NCI-H82 treated with DMSO at 0.1 percent for 48 hours (cell line): ENCODE measurements at regions not wholly inside any gene's neighbourhood (a gene's known extent, or its start where the extent isn't known, plus 50 kb on each side); places are given as distances from the start of the nearest gene placed in this dataset.

ENCODE experiments used
- DNase-seq: peaks from one replicate; lab custom pipeline; 2025; ENCODE audit not compliant: unreplicated experiment; lab: John Stamatoyannopoulos, UW

DNA sequence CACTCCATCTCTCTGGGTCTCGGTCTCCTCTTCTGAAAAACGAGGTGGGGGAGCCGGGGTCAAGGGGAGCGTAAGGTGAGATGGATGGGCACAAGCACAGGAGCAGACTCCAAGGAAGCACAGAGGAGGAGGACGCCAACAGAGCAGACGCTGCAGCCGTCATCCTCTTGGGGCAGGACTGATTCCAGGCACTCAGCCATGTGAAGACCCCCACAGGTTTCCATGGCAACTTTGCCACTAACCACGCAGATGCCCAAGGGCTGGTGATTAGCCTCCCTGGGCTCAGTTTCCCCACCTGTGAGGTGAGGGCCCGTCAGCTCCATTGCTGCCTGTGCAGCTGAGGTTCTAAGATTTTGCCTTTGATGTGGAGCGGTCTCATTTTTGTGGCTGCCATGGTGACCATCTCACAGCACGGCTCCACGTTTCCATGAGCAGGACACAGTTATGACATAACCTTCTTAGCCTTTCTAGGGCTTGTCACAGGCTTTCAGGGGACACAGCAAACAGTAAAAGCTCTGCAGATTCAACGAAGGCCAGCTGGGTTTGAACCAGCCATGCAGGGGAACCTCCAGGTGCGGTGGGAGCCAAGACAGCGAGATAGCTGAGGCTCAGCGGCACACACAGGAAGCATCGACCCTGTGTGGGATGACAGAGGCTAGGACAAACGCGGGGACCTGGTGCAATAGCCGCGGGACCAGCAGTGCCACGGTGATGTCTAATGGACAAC lies 170.3 kb downstream of the NUP210 start:
- no peak for DNase-seq

- DNase-seq, result no peak
Observed at GRCh38 chr3:13248640-13249039, 171.5 kb downstream of the NUP210 start.

DNA sequence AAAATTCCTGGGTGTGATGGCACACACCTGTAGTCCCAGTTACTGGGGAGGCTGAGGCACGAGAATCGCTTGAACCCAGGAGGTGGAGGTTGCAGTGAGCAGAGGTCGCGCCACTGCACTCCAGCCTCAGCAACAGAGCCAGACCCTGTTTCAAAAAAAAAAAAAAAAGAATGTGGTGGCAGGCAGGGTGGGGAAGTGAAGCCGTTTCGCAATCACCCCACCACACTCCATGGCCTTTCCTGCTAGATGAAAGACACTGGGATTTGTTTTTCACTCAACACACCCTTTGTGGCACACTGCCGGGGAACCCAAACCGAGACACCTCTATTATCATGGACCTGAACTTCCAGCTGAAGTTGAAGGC lies 172.4 kb upstream of the IQSEC1 start:
- DNase-seq, result no peak

DNA sequence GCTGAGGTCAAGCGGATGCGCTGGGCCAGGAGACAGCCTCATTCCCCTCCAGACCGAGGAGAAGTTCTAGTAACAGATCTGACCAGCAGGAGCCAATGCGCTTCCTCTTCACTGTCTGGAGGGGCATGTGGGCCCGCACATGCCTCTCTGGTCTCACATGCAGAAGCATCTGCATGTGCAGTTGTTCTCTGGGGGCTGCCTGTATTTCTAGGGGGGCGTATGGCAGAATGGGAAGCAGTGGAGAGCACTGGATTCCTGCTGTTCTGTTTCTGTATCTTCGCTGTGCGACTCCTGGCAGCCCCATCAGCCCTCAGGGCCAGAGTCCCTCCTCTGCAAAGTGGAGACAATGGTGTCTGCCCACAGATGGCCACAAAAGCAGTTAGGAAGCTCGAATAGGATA lies 170.4 kb upstream of the IQSEC1 start:
- DNase-seq, result no peak

DNA sequence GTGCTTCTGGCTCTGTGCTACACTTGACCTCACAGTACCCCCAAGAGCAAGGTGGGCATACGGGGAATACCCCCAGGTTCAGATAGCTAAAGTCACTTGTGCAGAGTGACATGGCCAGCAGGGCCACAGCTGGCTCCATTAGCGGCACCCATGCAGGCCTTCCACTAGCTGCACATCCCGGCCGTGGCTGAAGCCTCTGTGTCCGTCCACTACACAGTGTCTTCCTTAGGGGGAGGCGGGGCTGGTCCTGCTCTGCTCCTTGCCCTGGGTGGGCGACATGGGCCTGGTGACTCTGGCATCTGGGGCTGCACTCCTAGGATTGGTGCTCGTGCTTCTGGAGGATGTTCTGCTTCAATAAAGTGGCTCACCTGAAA lies 169.1 kb upstream of the IQSEC1 start:
- no peak for DNase-seq

- DNase-seq, result no peak
Observed at GRCh38 chr3:13241621-13242363, 168.6 kb upstream of the IQSEC1 start.

GRCh38 chr3:13240928-13241618 lies 167.8 kb upstream of the IQSEC1 start:
- DNase-seq, result no peak

DNA sequence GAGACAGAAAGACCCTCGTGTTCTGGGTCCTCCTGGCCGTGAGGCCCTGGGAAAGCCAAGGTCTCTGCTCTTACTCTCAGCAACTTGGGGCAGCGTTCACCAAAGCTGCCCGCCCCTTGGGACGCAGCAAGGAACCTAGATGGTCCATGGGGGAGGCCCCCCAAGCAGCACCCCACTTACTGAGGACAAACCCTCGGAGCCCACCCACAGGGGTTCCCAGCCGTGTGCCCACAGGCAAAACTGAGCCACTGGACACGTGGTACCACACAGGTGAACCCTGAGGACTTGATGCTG lies 166.2 kb upstream of the IQSEC1 start:
- no peak for DNase-seq

DNA sequence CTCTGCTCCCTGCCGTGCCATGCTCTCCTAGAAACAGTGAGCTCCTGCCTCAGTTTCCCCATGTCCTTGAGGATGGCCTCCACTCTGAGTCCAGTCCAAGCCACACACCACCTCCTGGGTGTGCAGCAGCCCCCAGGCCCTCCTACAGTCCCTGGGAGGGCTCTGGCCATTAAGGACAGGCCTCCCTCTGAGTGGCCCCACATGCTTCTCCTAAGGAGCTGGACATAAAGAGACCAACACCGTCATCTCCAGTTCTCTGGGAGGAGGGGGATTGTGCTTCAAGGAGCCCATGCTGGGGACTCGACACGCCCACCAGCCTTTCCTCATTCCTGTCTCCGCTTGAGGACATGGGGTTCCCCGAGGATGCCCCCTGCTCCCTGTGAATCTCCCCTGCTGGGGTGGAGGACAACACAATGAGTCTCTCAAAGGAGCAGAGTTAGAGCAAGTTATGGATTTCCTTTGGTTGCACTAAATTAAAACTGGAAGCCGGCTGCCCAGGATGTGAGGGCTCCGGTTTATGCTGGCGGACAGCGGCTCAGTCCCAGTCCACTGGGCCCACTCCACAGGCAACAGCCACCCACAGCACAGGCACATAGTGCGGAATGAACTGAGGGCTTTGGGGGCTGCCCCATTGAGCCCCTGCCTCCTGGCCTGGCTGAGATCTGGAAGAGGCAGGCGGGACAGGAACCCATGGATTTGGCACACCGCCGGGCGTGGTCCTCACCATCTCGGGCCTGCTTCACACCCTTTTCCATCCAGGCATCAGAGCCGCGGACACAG lies 165.6 kb upstream of the IQSEC1 start:
- no peak for DNase-seq

- no peak for DNase-seq
Observed at GRCh38 chr3:13237776-13238490, 164.7 kb upstream of the IQSEC1 start.

DNA sequence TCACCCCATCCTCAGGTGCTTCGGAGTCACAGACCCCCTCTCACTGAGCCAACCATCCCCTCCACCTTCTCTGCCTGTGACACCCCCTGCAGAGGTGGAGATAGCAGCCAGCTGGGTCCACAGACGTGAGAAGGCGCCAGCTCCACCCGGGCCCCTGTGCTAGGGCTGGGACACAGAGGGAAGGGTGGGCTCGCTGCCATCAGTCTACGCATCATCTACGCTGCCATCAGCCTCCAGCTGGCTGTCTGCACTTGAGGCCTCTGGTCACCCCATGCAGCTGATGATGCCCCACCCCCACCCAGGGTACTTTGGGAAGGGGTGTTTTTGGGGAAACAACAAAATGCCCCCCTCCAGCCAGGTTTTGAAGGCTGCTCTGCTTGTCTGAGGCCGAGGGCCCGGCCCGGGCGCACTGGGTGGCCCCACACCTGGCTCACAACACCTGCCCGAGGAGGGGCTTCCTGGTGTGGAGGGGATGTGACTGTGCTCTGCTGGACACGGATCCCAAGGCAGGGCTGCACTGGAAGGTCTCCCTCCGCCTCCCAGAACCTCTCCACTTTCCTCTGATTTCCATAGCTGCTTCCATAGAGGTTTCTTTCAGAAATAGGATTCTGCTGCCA lies 163.4 kb upstream of the IQSEC1 start:
- DNase-seq, result no peak

- DNase-seq, result no peak
Observed at GRCh38 chr3:13235897-13236296, 162.7 kb upstream of the IQSEC1 start.

GRCh38 chr3:13235079-13235478 lies 161.8 kb upstream of the IQSEC1 start:
- no peak for DNase-seq

GRCh38 chr3:13234666-13235065 lies 161.4 kb upstream of the IQSEC1 start:
- DNase-seq, result no peak

DNA sequence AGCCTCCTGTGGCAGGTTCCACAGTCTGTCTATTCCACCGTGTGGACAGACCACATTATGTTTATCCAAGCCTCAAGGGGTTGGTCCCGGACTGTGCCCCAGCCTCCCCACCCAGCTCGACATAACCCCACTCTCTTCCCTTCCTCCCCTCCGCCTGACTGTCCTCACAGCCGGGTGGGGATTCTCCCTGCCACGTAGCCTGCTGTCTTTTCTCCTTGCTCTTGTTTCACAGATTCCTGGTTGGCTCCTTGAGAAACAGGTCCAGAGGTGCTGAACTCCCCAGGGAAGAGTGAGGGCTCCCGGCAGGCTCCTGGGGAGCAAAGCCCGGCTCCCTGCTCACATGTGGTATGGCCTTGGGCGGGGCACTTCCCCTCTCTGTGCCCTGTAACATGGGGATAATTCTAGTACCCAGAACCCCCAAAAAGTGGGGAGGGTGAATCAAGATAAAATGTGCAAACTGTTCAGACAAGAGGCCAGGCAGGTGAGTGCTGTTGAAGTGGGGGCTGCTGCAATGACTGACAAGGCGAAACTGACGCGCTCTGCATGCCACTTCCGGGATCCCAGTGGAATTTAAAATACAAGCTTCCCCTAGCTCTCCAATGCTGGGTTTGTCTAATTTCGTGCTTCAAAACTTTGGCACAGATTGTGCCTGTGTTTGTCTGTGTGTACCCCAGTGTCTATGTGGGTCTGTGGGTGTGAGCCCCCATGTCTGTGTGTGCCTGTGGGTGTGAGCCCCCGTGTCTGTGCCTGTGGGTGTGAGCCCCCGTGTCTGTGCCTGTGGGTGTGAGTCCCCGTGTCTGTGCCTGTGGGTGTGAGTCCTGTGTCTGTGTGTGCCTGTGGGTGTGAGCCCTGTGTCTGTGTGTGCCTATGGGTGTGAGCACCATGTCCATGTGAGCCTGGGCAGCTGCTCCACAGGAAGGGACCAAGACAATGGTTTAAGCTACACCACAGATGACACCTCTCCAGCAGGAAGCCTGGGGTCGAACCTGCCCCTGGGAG lies 160.6 kb upstream of the IQSEC1 start:
- no peak for DNase-seq

DNA sequence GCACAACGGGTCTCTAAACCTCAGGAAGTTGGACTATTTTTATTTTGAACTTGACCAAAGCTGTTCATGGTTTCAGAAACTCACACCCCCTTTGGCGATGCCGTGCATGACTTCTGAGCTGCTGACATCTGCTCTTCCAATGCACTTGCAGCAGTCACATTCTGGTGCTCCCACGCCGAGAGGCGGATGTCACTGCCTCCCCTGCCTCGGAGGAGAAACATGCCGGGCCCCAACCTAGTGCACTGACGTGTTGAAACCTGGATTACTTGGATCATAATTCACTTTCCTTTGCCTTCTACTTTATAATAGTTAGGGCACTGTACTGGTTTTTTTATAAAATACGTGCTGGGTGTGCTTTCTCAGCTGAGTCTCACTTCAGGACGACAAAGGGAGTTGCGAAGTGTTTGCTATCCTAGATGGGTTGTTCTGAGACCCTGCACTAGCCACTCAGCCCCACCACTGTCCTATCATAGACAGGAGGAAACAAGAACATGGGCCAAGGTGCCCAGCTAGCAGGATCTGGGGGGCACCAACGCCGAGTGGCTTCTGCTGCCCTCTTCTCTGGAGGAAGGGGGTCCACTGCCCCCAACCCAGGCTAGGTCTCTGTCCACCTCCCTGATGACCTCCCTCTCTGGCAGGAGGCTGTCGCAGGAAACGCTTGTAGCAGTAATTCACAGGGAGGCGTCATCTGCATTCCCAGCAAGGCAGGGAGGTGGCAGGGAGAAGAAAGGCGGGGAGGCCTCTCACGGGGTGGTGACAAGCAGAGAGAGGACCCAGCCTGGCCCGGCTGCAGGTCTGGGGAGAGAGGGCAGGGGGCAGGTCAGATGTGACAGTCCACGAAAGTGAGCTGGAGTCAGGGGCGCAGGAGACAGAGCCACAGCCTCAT lies 158.8 kb upstream of the IQSEC1 start:
- no peak for DNase-seq

GRCh38 chr3:13229273-13229949 lies 156.2 kb upstream of the IQSEC1 start:
- no peak for DNase-seq

DNA sequence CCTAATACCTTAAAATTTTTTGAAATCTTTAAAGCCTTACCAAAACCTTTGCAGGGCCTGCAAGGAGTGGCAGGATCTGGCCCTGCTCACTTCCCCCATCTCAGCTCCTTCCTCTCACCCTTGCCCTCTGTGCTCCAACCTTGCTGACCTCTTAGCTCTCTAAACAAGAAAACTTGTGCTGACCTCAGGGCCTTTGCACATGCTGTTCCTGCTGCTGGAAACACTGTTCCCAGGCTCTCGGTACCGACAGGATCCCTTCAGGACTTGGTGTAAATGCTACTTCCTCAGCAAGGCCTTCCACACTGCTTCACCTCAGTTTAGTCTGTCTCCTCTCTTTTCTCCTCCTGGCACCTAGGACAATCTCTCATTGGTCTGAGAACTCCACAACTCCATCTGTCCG lies 155.4 kb upstream of the IQSEC1 start:
- no peak for DNase-seq
